Thymus (tissue), 11 donors: ENCODE measurements at regions not wholly inside any gene's neighbourhood (a gene's known extent, or its start where the extent isn't known, plus 50 kb on each side); places are given as distances from the start of the nearest gene placed in this dataset.

Experiments used
- DNase-seq, 9 donors: peaks; one replicate each; pipeline ENCODE4 v3.0.0-alpha.2; 2013; ENCODE audit warnings: low spot score in 9 of 9, low read depth in 6 of 9, missing footprints in 1 of 9
- H3K27ac ChIP-seq, 2 donors: one replicate each; pipeline ENCODE4 v1.5.1; 2013; ENCODE audit warnings: control low read depth in 1 of 2, low read depth in 1 of 2, low read length in 1 of 2, mild to moderate bottlenecking in 1 of 2, moderate library complexity in 1 of 2
- H3K27me3 ChIP-seq, 2 donors: one replicate each; pipeline ENCODE4 v1.5.1; 2013; ENCODE audit warnings: low read length in 1 of 2; ENCODE audit not compliant: control insufficient read depth in 2 of 2, insufficient read depth in 1 of 2
- H3K36me3 ChIP-seq, 2 donors: one replicate each; pipeline ENCODE4 v1.5.1; 2013; ENCODE audit warnings: low read length in 1 of 2, mild to moderate bottlenecking in 1 of 2, moderate library complexity in 1 of 2; ENCODE audit not compliant: control insufficient read depth in 2 of 2, insufficient read depth in 2 of 2
- H3K4me1 ChIP-seq, 2 donors: one replicate each; pipeline ENCODE4 v1.5.1; 2013; ENCODE audit warnings: low read length in 2 of 2; ENCODE audit not compliant: control insufficient read depth in 2 of 2, insufficient read depth in 2 of 2
- H3K4me3 ChIP-seq, 2 donors: one replicate each; pipeline ENCODE4 v1.5.1; 2013; ENCODE audit warnings: low read length in 2 of 2, control low read depth in 1 of 2, mild to moderate bottlenecking in 1 of 2
- H3K9me3 ChIP-seq, 2 donors: one replicate each; pipeline ENCODE4 v1.5.1; 2013; ENCODE audit warnings: low read length in 1 of 2, mild to moderate bottlenecking in 1 of 2; ENCODE audit not compliant: control insufficient read depth in 2 of 2, insufficient read depth in 1 of 2
- WGBS: extraction: QIAGEN DNeasy Blood & Tissue Kit; methylation state at CpG from one replicate; pipeline ENCODE4 v1.1.7; 2013; 5-methylcytosine and 5-hydroxymethylcytosine counted together
- donor health status: healthy.

DNA sequence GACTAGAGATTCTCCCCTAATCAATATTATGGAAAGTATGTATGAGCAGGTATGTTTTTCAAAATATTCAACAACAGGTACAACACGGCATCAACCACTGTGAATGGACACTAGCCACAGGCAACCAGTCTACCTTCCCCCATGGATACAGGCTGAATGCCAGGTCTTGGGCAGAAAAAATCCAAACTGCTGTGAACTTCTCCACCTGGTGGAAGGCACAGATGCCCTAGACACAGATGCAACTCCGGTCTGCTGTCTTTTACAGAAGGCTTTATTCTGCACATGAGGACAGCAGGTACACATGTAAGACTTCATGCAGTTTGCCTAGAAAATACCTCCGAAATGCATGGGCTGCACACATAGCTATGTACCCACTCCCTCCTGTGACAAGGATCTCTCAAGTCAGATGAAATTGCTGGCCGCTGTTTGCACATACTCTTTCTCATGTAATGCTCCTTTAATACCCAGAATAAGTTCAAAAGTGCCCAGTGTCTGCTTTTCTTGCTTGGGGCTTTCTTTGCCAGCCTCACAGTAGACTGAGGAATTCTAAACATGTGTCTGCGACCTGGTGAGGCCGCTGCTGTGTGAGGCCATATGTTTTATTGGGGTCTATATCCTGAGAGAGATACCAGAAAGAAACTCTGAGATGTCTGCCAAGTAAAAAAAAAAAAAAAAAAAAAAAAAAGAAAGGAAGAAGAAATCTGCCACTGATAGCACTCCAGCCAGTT is 325.9 kb downstream of the FOXO1 start:
- Histone ChIP-seq H3K9me3 (no peaks in the 10 kb centered on the region), H3K4me1 (peaks cover 0 to 3% of the 10 kb centered on the region in 2 donors), H3K36me3 (no peaks in the 10 kb centered on the region), H3K27ac (no peak overlapping the region), H3K27me3 (no peaks in the 10 kb centered on the region), H3K4me3 (no peak overlapping the region)
- no peak for DNase-seq
- WGBS, result 98% methylated on average over 6 of the region's 6 CpGs

DNA sequence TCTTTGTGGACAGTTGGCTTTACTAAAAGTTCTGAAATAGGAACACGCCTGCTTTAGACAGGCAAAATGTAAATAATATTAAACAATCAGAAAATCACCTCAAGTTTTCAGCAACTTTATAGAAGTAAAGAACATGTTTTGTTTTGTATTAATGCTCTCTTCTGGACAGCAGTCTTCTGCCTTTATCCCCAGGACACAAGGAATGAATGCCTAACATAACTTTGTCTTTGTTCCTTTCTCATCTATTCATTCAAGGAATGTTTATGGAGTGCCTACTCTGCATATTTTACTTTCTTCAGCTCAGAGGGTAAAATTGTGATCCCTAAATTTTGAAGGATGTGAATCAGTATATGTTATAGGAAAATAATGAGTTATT is 325.4 kb downstream of the FOXO1 start:
- no peak overlapping the region for H3K27ac ChIP-seq
- DNase-seq, result no peak
- H3K27me3 ChIP-seq, result no peaks in the 10 kb centered on the region
- 98% methylated on average over 1 of the region's 1 CpG for WGBS
- H3K4me3 ChIP-seq, result no peak overlapping the region
- H3K36me3 ChIP-seq, result no peaks in the 10 kb centered on the region
- H3K4me1 ChIP-seq, result peaks cover 0 to 3% of the 10 kb centered on the region in 2 donors
- no peaks in the 10 kb centered on the region for H3K9me3 ChIP-seq

DNA sequence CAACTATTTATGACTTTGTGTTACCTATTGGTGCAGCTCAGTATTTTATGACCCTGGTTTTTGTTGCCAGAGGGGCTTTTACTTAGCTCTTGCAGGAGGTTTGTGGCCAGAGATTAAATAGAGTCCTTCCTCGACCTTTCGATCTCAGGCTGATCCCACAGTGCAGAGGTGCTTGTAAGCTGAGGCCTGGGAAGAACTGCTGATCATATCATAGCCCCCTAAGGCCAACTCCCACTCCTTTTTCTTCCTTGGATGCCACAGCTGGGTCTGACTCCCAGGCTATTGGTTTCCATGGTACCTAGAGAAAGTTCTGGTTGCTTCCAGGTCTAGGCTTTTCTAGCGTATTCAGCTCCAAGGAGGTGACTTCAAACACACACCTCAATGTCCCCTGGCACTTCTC is 324.9 kb downstream of the FOXO1 start:
- WGBS, result 96% methylated on average over 3 of the region's 3 CpGs
- no peak overlapping the region for H3K4me3 ChIP-seq

DNA sequence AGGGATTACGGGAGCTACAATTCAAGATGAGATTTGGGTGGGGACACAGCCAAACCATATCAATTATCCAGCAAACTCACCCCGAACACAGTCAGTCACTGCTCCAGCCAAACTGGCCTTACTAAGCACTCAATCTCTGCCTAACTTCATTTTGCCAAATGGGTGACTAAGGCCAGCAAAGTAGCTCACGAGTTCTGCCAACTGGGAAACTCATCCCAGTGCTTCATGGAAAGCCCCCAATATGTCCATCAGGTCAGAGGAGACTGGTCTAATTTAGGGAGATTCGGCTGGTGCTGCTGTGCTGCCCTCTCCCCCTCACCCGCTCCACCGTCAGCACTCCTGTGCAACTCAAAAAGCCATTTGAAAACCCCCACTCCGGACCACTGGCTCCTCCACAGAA is 324.0 kb downstream of the FOXO1 start:
- Histone ChIP-seq H3K27me3 (no peaks in the 10 kb centered on the region), H3K9me3 (no peaks in the 10 kb centered on the region), H3K27ac (no peak overlapping the region), H3K4me1 (no peaks in the 10 kb centered on the region), H3K36me3 (no peaks in the 10 kb centered on the region), H3K4me3 (no peak overlapping the region)
- WGBS, result 74% methylated on average over 7 of the region's 7 CpGs
- no peak for DNase-seq

More for the DNA sequence above, 324.9 kb downstream of the FOXO1 start:
- H3K4me1 ChIP-seq, result peaks cover 0 to 3% of the 10 kb centered on the region in 2 donors
- no peak overlapping the region for H3K27ac ChIP-seq
- no peaks in the 10 kb centered on the region for H3K9me3 ChIP-seq
- DNase-seq, result no peak
- H3K27me3 ChIP-seq, result no peaks in the 10 kb centered on the region
- H3K36me3 ChIP-seq, result no peaks in the 10 kb centered on the region

DNA sequence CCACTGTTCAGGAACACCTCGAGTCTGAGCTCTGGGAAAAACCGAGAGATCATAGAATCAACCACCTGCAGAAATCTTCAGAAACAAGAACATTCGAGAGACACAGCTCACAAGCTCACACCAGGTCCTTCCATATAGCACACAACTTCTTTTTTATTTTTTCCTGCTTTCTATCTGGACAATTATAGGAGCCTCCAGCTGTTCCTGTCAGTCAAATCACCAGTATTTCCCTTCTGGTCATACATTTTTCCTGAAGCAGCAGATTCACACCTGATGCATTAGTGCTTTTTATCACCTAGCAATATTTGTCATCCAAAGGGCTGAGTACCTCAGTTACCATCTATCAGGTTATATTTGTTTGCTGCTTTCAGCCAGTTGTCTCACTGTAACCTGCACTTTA is 323.5 kb downstream of the FOXO1 start:
- no peaks in the 10 kb centered on the region for H3K36me3 ChIP-seq
- DNase-seq, result no peak
- H3K4me1 ChIP-seq, result no peaks in the 10 kb centered on the region
- H3K4me3 ChIP-seq, result no peak overlapping the region
- H3K9me3 ChIP-seq, result no peaks in the 10 kb centered on the region
- H3K27ac ChIP-seq, result no peak overlapping the region
- no peaks in the 10 kb centered on the region for H3K27me3 ChIP-seq
- 91% methylated on average over 3 of the region's 3 CpGs for WGBS

DNA sequence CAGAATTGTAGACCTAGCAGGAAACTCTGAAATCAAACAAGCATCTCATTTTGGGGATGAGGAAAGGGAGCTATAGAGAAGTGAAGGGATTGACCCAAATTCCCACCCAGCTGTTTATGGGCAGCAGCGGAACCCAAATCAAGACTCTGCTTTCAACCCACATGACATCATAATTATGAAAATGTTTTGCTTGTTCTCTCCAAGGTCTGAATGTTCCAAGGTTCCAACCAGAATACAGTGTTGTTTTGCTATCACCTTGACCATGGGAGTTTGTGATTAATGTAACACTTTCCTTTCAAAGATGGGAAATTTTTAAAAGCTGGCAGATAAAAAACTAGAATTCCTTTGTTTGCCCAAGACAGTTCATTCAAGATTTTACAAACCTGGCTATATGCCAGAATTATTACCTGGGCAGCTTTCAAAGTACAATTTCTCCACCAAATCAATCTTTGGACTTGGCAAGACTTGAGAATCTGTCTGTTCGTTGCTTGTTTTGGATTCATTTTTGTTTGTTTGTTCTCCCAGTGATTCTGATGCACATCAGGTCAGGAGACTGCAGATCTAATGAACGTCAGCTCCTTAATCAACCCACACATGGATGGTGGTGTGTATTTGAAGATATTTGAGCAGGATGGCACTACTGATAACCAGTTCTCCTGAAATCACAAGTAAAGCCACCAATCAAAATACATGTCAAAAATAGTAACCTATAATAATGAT is 322.7 kb downstream of the FOXO1 start:
- no peaks in the 10 kb centered on the region for H3K27me3 ChIP-seq
- H3K4me3 ChIP-seq, result no peak overlapping the region
- no peaks in the 10 kb centered on the region for H3K4me1 ChIP-seq
- H3K27ac ChIP-seq, result no peak overlapping the region
- WGBS, result 94% methylated on average over 3 of the region's 3 CpGs
- no peak for DNase-seq
- H3K9me3 ChIP-seq, result no peaks in the 10 kb centered on the region
- no peaks in the 10 kb centered on the region for H3K36me3 ChIP-seq

DNA sequence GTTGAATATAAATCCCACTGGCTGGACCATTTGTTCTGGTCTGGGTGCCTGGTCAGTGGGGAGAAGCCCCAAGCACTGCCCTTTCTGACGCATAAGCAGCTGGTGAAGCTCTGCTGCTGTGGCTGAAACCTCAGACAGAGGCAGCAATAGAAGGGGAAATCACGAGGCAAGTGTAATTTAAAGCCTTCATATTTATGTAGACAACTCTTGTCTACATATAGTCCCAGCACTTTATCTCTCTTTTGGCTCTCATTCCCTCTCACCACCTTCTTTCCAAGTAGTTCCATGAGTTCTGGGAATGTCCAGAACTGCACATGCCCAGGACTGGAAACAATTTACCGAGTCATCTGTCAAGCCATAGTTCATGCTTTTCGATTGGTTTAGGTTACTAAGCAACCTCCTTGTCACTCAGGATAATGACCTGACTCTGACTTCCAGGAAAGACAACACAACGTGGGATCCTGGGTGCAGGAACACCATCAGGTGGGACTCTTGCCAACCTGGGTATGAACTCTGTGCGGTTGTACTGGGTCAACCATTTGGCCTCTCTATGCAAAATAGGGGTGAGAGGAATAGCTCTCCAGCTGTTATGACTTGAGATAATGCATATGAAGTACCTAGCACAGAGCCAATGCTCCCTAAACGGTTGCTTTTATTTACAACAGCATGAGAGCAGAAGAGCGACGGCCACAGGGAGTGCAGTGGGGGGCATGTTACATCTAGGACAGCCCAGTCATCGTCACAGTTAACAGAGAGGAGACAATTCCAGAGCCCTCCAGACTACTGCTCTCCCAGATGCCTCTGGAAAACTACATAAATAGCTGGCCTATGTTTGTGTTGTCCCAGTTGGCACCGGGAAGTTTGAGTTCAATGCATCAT is 321.9 kb downstream of the FOXO1 start:
- no peak for DNase-seq
- WGBS, result 89% methylated on average over 11 of the region's 11 CpGs
- no peak overlapping the region for H3K27ac ChIP-seq

DNA sequence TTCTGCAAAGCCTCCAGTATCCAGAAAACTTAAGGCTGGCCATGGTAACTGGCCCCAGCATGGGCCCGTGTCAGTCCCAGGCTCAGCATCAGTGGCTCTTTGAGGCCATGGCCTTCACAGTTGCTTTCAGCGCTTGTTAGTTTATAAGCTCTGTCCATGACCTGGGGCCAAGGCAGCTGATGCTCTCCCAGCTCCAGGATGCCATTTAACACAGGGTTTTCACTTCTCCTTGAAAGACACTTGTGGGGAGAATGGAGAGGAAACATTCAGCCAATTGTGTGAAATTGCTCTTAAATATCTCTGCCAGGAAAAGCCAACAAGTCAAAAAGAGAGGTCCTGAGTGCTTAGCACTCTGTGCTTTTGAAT is 321.3 kb downstream of the FOXO1 start:
- Histone ChIP-seq H3K4me3 (no peak overlapping the region), H3K4me1 (no peaks in the 10 kb centered on the region), H3K36me3 (no peaks in the 10 kb centered on the region), H3K9me3 (no peaks in the 10 kb centered on the region), H3K27ac (no peak overlapping the region), H3K27me3 (no peaks in the 10 kb centered on the region)
- WGBS, result 99% methylated on average over 2 of the region's 2 CpGs
- DNase-seq, result no peak

More for the DNA sequence above, 321.9 kb downstream of the FOXO1 start:
- Histone ChIP-seq H3K4me3 (no peak overlapping the region), H3K27me3 (no peaks in the 10 kb centered on the region), H3K4me1 (no peaks in the 10 kb centered on the region), H3K9me3 (no peaks in the 10 kb centered on the region), H3K36me3 (no peaks in the 10 kb centered on the region)
